ENCODE measurements at regions not wholly inside any gene's neighbourhood (a gene's known extent, or its start where the extent isn't known, plus 50 kb on each side); places are given as distances from the start of the nearest gene placed in this dataset.
A peak's percentile ranks its signal among the peaks of the same experiment; 100 is the strongest.

- Histone ChIP-seq H3K4me3 (no peak overlapping the region), H3K9me3 (no peaks in the 10 kb centered on the region)
These were observed 209.3 kb downstream of the AHR start for GRCh38 chr7:17507717-17508116.

GRCh38 chr7:17512181-17512675 is 213.8 kb downstream of the AHR start:
- DNase-seq (no peak), ATAC-seq (no peak)
- H3K27me3 ChIP-seq, result no peaks in the 10 kb centered on the region
- intact Hi-C loops (cut with DNase I), result no loop called here
- no peak overlapping the region for H3K4me3 ChIP-seq
- TF ChIP-seq CTCF (IDR thresholded peaks at IDR 0.05), result no peak
- no peak overlapping the region for H3K27ac ChIP-seq
- no peaks in the 10 kb centered on the region for H3K9me3 ChIP-seq
- H3K36me3 ChIP-seq, result no peaks in the 10 kb centered on the region
- H3K4me1 ChIP-seq, result no peaks in the 10 kb centered on the region

More at GRCh38 chr7:17507717-17508116, 209.3 kb downstream of the AHR start:
- Histone ChIP-seq H3K27me3 (no peaks in the 10 kb centered on the region), H3K36me3 (no peaks in the 10 kb centered on the region), H3K27ac (no peak overlapping the region), H3K4me1 (peaks cover 0 to 8% of the 10 kb centered on the region in 2 donors)
- no peak for TF ChIP-seq CTCF (IDR thresholded peaks at IDR 0.05)
- intact Hi-C loops (cut with DNase I), result no loop called here
- ATAC-seq (no peak), DNase-seq (no peak)

- H3K9me3 ChIP-seq, result no peaks in the 10 kb centered on the region
- no peak overlapping the region for H3K27ac ChIP-seq
- intact Hi-C loops (cut with DNase I), result no loop called here
- H3K4me1 ChIP-seq, result peaks cover 12 to 13% of the 10 kb centered on the region in 2 donors
- H3K4me3 ChIP-seq, result no peak overlapping the region
- TF ChIP-seq CTCF (IDR thresholded peaks at IDR 0.05), result no peak
- DNase-seq (no peak), ATAC-seq (no peak)
- no peaks in the 10 kb centered on the region for H3K36me3 ChIP-seq
- H3K27me3 ChIP-seq, result no peaks in the 10 kb centered on the region
These were observed 218.3 kb downstream of the AHR start for GRCh38 chr7:17516771-17517170.

GRCh38 chr7:17520941-17521340 is 222.5 kb downstream of the AHR start:
- H3K27ac ChIP-seq, result peak overlapping the region; percentile 3 to 54
- no peak for TF ChIP-seq CTCF (IDR thresholded peaks at IDR 0.05)
- ATAC-seq, result peak; percentile 16

GRCh38 chr7:17521437-17521836 is 223.0 kb downstream of the AHR start:
- intact Hi-C loops (cut with DNase I), result no loop called here
- peaks cover 13 to 26% of the 10 kb centered on the region in 2 donors for H3K4me1 ChIP-seq
- peak overlapping the region; percentile 3 to 54 for H3K27ac ChIP-seq
- no peak overlapping the region for H3K4me3 ChIP-seq
- H3K9me3 ChIP-seq, result no peaks in the 10 kb centered on the region
- H3K36me3 ChIP-seq, result no peaks in the 10 kb centered on the region
- H3K27me3 ChIP-seq, result no peaks in the 10 kb centered on the region
- ATAC-seq (no peak), DNase-seq (no peak)
- TF ChIP-seq CTCF (IDR thresholded peaks at IDR 0.05), result no peak

More at GRCh38 chr7:17520941-17521340, 222.5 kb downstream of the AHR start:
- no peaks in the 10 kb centered on the region for H3K36me3 ChIP-seq
- no peak for DNase-seq
- peaks cover 13 to 26% of the 10 kb centered on the region in 2 donors for H3K4me1 ChIP-seq
- H3K27me3 ChIP-seq, result no peaks in the 10 kb centered on the region
- intact Hi-C loops (cut with DNase I), result no loop called here
- H3K4me3 ChIP-seq, result no peak overlapping the region
- no peaks in the 10 kb centered on the region for H3K9me3 ChIP-seq

All from left lung (tissue), 4 donors.